ENCODE measurements at regions not wholly inside any gene's neighbourhood (a gene's known extent, or its start where the extent isn't known, plus 50 kb on each side); places are given as distances from the start of the nearest gene placed in this dataset.

DNA sequence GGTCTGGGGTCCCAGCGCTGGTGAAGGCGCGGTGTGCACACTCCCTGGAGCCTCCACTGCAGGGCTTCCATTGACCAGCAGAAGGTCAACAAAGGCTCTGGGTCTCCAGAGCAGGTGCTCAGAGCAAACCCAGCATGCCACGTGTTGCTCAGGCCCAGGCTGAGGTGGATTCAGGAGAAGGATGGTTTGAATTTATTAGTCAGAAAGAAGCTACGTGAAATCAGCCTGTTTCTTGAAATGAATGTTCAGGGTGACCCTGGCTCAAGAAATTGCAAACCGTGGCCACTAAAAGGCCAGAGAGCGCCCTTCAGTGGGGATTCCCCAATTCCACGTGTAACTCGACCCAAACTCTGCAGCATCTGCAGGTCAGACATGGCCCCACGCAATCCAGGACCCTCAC, 82.7 kb upstream of the PFKP start:
- no peak for DNase-seq
- H3K79me2 ChIP-seq (ENCODE audit: insufficient read depth, low read length) = no peaks in the 10 kb centered on the region
- Mint-ChIP-seq H3K9me3 (peaks cover 4 to 6% of the 10 kb centered on the region in 2 experiments; a peak in 4 of 5 replicates), H3K4me3 (no peak overlapping the region), H3K27ac (no peak overlapping the region; a peak in 1 of 7 replicates), H3K4me1 (peaks cover 19 to 25% of the 10 kb centered on the region in 2 experiments), H3K36me3 (ENCODE audit: insufficient read depth in 1 of 3, low read depth in 3 of 3) (peaks cover 0 to 5% (median 0%) of the 10 kb centered on the region in 3 experiments; a peak in 2 of 7 replicates), H3K27me3 (ENCODE audit: low read depth) (peaks cover 3% of the 10 kb centered on the region)
- no peak overlapping the region for H3K27ac ChIP-seq (ENCODE audit: insufficient read length, low read depth, low read length)
- H3K4me2 ChIP-seq (ENCODE audit: insufficient read depth, insufficient read length, low read length) = no peak overlapping the region
- TF ChIP-seq, protein P1, sequence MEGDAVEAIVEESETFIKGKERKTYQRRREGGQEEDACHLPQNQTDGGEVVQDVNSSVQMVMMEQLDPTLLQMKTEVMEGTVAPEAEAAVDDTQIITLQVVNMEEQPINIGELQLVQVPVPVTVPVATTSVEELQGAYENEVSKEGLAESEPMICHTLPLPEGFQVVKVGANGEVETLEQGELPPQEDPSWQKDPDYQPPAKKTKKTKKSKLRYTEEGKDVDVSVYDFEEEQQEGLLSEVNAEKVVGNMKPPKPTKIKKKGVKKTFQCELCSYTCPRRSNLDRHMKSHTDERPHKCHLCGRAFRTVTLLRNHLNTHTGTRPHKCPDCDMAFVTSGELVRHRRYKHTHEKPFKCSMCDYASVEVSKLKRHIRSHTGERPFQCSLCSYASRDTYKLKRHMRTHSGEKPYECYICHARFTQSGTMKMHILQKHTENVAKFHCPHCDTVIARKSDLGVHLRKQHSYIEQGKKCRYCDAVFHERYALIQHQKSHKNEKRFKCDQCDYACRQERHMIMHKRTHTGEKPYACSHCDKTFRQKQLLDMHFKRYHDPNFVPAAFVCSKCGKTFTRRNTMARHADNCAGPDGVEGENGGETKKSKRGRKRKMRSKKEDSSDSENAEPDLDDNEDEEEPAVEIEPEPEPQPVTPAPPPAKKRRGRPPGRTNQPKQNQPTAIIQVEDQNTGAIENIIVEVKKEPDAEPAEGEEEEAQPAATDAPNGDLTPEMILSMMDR (conservative IDR thresholded peaks at IDR 0.05) = no peak
- H3K23me2 ChIP-seq (ENCODE audit: insufficient read length, low read depth, low read length, poor library complexity, severe bottlenecking) = no peaks in the 10 kb centered on the region
- no peak overlapping the region for H3K23ac ChIP-seq (ENCODE audit: insufficient read length, low read depth, low read length)
- no peak overlapping the region for H2AK5ac ChIP-seq (ENCODE audit: insufficient read length, low read length)
- H3K9me3 ChIP-seq (ENCODE audit: control insufficient read depth, low read depth, low read length) = no peaks in the 10 kb centered on the region
- no CpG with 5 or more reads among the region's 10 CpGs for WGBS (ENCODE audit: extremely low coverage, insufficient read length, low lambda C conversion rate)
- H2BK15ac ChIP-seq (ENCODE audit: low read depth, low read length) = no peak overlapping the region
- no peak overlapping the region for H3K9ac ChIP-seq (ENCODE audit: extremely low read depth, insufficient read length, low read length)
- H2BK20ac ChIP-seq (ENCODE audit: low read depth, low read length, poor library complexity, severe bottlenecking) = no peak overlapping the region
- H3K79me1 ChIP-seq (ENCODE audit: insufficient read depth, low read depth, low read length, poor library complexity, severe bottlenecking) = no peaks in the 10 kb centered on the region
- H2AFZ ChIP-seq (ENCODE audit: low read length) = no peak overlapping the region
- no peak overlapping the region for H3K4ac ChIP-seq (ENCODE audit: low read depth, low read length)
- no peak overlapping the region for H3K56ac ChIP-seq (ENCODE audit: insufficient read length, low read depth, low read length)
- no peak overlapping the region for H4K91ac ChIP-seq (ENCODE audit: insufficient read length, low read depth, low read length)
- no peak overlapping the region for H2BK12ac ChIP-seq (ENCODE audit: insufficient read length, low read depth, low read length)
- no peak overlapping the region for H3K14ac ChIP-seq (ENCODE audit: insufficient read depth, low read length)
- no peaks in the 10 kb centered on the region; the same call in 1 of the 2 replicates for H3K4me1 ChIP-seq (ENCODE audit: insufficient read depth, low read length)
- H3T11ph ChIP-seq (ENCODE audit: low read length) = no peak overlapping the region
- no peak overlapping the region for H2BK120ac ChIP-seq (ENCODE audit: low read depth, low read length, poor library complexity, severe bottlenecking)
- no peak overlapping the region for H3K18ac ChIP-seq (ENCODE audit: insufficient read length, low read depth, low read length)
- no peaks in the 10 kb centered on the region for H3K27me3 ChIP-seq (ENCODE audit: insufficient read depth, low read length)
- H4K5ac ChIP-seq (ENCODE audit: insufficient read length, low read depth, low read length) = no peak overlapping the region
- H4K20me1 ChIP-seq (ENCODE audit: control insufficient read depth, insufficient read depth, insufficient read length) = no peaks in the 10 kb centered on the region
- no peak overlapping the region for H2BK5ac ChIP-seq (ENCODE audit: insufficient read length, low read length)
- no peak overlapping the region for H4K8ac ChIP-seq (replicated peaks; ENCODE audit: insufficient read length, low read depth, low read length)
